Astrocyte (in vitro differentiated cells and primary cell): ENCODE measurements at regions not wholly inside any gene's neighbourhood (a gene's known extent, or its start where the extent isn't known, plus 50 kb on each side); places are given as distances from the start of the nearest gene placed in this dataset.

ENCODE experiments used
- DNase-seq: peaks from one replicate; pipeline ENCODE4 v3.0.0-alpha.2; 2010; ENCODE audit warnings: low read depth
- FAIRE-seq: peaks from 2 replicates; lab custom pipeline; 2011; peaks lifted over from hg19 to GRCh38; lab: Jason Lieb, UNC
- H2AFZ ChIP-seq: 2 replicates; pipeline ENCODE4 v1.6.0; 2012; ENCODE audit warnings: low read depth, low read length, inconsistent platforms
- H3K27ac ChIP-seq: 2 replicates; pipeline ENCODE4 v1.5.1; 2011; ENCODE audit warnings: low read depth, low read length, inconsistent platforms
- H3K27me3 ChIP-seq: 2 replicates; pipeline ENCODE4 v1.6.0; 2011; ENCODE audit warnings: low read length, inconsistent platforms; ENCODE audit not compliant: insufficient read depth
- H3K36me3 ChIP-seq: 2 replicates; pipeline ENCODE4 v1.5.1; 2011; ENCODE audit warnings: low read length, inconsistent platforms; ENCODE audit not compliant: insufficient read depth
- H3K4me1 ChIP-seq: 2 replicates; pipeline ENCODE4 v1.5.1; 2011; ENCODE audit warnings: low read length, inconsistent platforms; ENCODE audit not compliant: insufficient read depth
- H3K4me2 ChIP-seq: 2 replicates; pipeline ENCODE4 v1.6.0; 2012; ENCODE audit warnings: low read length, inconsistent platforms
- H3K4me3 ChIP-seq: 2 replicates; pipeline ENCODE4 v1.5.1; 2011; ENCODE audit warnings: low read depth, mild to moderate bottlenecking, low read length, inconsistent platforms; ENCODE audit not compliant: insufficient read depth
- H3K79me2 ChIP-seq: 2 replicates; pipeline ENCODE4 v1.6.0; 2012; ENCODE audit warnings: mild to moderate bottlenecking, low read length, inconsistent platforms; ENCODE audit not compliant: insufficient read depth
- H3K9ac ChIP-seq: 2 replicates; pipeline ENCODE4 v1.6.0; 2012; ENCODE audit warnings: mild to moderate bottlenecking, low read length, inconsistent platforms
- H3K9me3 ChIP-seq: 2 replicates; pipeline ENCODE4 v1.5.1; 2012; ENCODE audit warnings: low read depth, mild to moderate bottlenecking, low read length, inconsistent platforms; ENCODE audit not compliant: insufficient read depth
- H4K20me1 ChIP-seq: 2 replicates; pipeline ENCODE4 v1.6.0; 2012; ENCODE audit warnings: low read length, inconsistent platforms; ENCODE audit not compliant: insufficient read depth
- H3K27ac Mint-ChIP-seq: one replicate; pipeline ENCODE4 v1.8.0; 2021; ENCODE audit warnings: mild to moderate bottlenecking, mixed read lengths; ENCODE audit not compliant: unreplicated experiment
- H3K27me3 Mint-ChIP-seq: one replicate; pipeline ENCODE4 v1.8.0; 2021; ENCODE audit warnings: low read depth, mixed read lengths; ENCODE audit not compliant: unreplicated experiment
- H3K36me3 Mint-ChIP-seq: one replicate; pipeline ENCODE4 v1.8.0; 2021; ENCODE audit warnings: low read depth, mixed read lengths; ENCODE audit not compliant: unreplicated experiment
- H3K4me1 Mint-ChIP-seq: one replicate; pipeline ENCODE4 v1.8.0; 2021; ENCODE audit warnings: low read depth, mixed read lengths; ENCODE audit not compliant: unreplicated experiment
- H3K4me3 Mint-ChIP-seq: one replicate; pipeline ENCODE4 v1.8.0; 2021; ENCODE audit warnings: mild to moderate bottlenecking, moderate library complexity, mixed read lengths; ENCODE audit not compliant: unreplicated experiment
- H3K9me3 Mint-ChIP-seq: one replicate; pipeline ENCODE4 v1.8.0; 2021; ENCODE audit warnings: mild to moderate bottlenecking, mixed read lengths; ENCODE audit not compliant: unreplicated experiment
- CTCF ChIP-seq: IDR thresholded peaks from 2 replicates; pipeline ENCODE4 v1.5.1; 2011; ENCODE audit warnings: low read depth, mild to moderate bottlenecking, inconsistent platforms, low read length, moderate library complexity; ENCODE audit not compliant: insufficient read depth
- EZH2 ChIP-seq: IDR thresholded peaks from 2 replicates; pipeline ENCODE4 v1.6.1; 2012; ENCODE audit warnings: mild to moderate bottlenecking, low read length, inconsistent platforms; ENCODE audit not compliant: insufficient read depth

- H4K20me1 ChIP-seq: no peaks in the 10 kb centered on the region
- TF ChIP-seq EZH2: no peak
- no peak for TF ChIP-seq CTCF
Observed at GRCh38 chr16:56072096-56072495, 119.2 kb upstream of the GNAO1 start.

GRCh38 chr16:56068816-56069215 lies 122.5 kb upstream of the GNAO1 start:
- H3K4me3 Mint-ChIP-seq: no peak overlapping the region
- peaks cover 26% of the 10 kb centered on the region for H3K27me3 Mint-ChIP-seq
- no peaks in the 10 kb centered on the region for H3K4me1 ChIP-seq
- peaks cover 2% of the 10 kb centered on the region for H3K9me3 Mint-ChIP-seq
- H3K4me2 ChIP-seq: no peak overlapping the region
- H3K9me3 ChIP-seq: peaks cover 2% of the 10 kb centered on the region
- no peak overlapping the region for H3K4me3 ChIP-seq
- H3K36me3 Mint-ChIP-seq: no peaks in the 10 kb centered on the region
- no peak overlapping the region for H3K27ac Mint-ChIP-seq
- DNase-seq: no peak
- H3K4me1 Mint-ChIP-seq: no peaks in the 10 kb centered on the region
- no peaks in the 10 kb centered on the region for H3K36me3 ChIP-seq
- no peak overlapping the region for H3K9ac ChIP-seq
- FAIRE-seq: no peak
- H3K27ac ChIP-seq: no peak overlapping the region
- H3K79me2 ChIP-seq: no peaks in the 10 kb centered on the region
- H3K27me3 ChIP-seq: no peaks in the 10 kb centered on the region
- H4K20me1 ChIP-seq: no peaks in the 10 kb centered on the region
- TF ChIP-seq EZH2: no peak
- TF ChIP-seq CTCF: no peak
- H2AFZ ChIP-seq: no peak overlapping the region

More at GRCh38 chr16:56072096-56072495, 119.2 kb upstream of the GNAO1 start:
- Histone ChIP-seq H3K4me3 (no peak overlapping the region), H3K9me3 (no peaks in the 10 kb centered on the region), H3K27me3 (no peaks in the 10 kb centered on the region), H2AFZ (no peak overlapping the region), H3K4me2 (no peak overlapping the region), H3K79me2 (no peaks in the 10 kb centered on the region), H3K9ac (no peak overlapping the region), H3K36me3 (no peaks in the 10 kb centered on the region), H3K4me1 (no peaks in the 10 kb centered on the region), H3K27ac (no peak overlapping the region)
- Mint-ChIP-seq H3K9me3 (peaks cover 2% of the 10 kb centered on the region), H3K27ac (no peak overlapping the region), H3K36me3 (no peaks in the 10 kb centered on the region), H3K4me1 (no peaks in the 10 kb centered on the region), H3K27me3 (peaks cover 19% of the 10 kb centered on the region), H3K4me3 (no peak overlapping the region)
- FAIRE-seq (no peak), DNase-seq (no peak)

GRCh38 chr16:56068314-56068713 lies 123.0 kb upstream of the GNAO1 start:
- no peaks in the 10 kb centered on the region for H3K79me2 ChIP-seq
- H2AFZ ChIP-seq: no peak overlapping the region
- H4K20me1 ChIP-seq: no peaks in the 10 kb centered on the region
- peaks cover 2% of the 10 kb centered on the region for H3K9me3 Mint-ChIP-seq
- H3K27ac ChIP-seq: no peak overlapping the region
- no peak for DNase-seq
- no peak for FAIRE-seq
- H3K9ac ChIP-seq: no peak overlapping the region
- no peak overlapping the region for H3K4me2 ChIP-seq
- no peaks in the 10 kb centered on the region for H3K4me1 ChIP-seq
- peaks cover 24% of the 10 kb centered on the region for H3K27me3 Mint-ChIP-seq
- no peaks in the 10 kb centered on the region for H3K27me3 ChIP-seq
- H3K36me3 ChIP-seq: no peaks in the 10 kb centered on the region
- H3K4me3 ChIP-seq: no peak overlapping the region
- no peak overlapping the region for H3K4me3 Mint-ChIP-seq
- TF ChIP-seq EZH2: no peak
- TF ChIP-seq CTCF: no peak
- no peaks in the 10 kb centered on the region for H3K36me3 Mint-ChIP-seq
- H3K27ac Mint-ChIP-seq: no peak overlapping the region
- no peaks in the 10 kb centered on the region for H3K4me1 Mint-ChIP-seq
- peaks cover 5% of the 10 kb centered on the region for H3K9me3 ChIP-seq
